IPS DF 6.9 (cell line): ENCODE measurements at regions not wholly inside any gene's neighbourhood (a gene's known extent, or its start where the extent isn't known, plus 50 kb on each side); places are given as distances from the start of the nearest gene placed in this dataset.

Experiments used
- DNase-seq: peaks from one replicate; pipeline ENCODE4 v3.0.0-alpha.2; 2013; ENCODE audit warnings: low read depth, low spot score
- H3K27ac ChIP-seq: one replicate; pipeline ENCODE4 v1.5.1; 2013; ENCODE audit warnings: low read length, control low read depth
- H3K27me3 ChIP-seq: 2 replicates; pipeline ENCODE4 v1.6.1; 2013; ENCODE audit warnings: mild to moderate bottlenecking, low read length; ENCODE audit not compliant: control insufficient read depth, insufficient read depth
- H3K36me3 ChIP-seq: 2 replicates; pipeline ENCODE4 v1.6.1; 2013; ENCODE audit warnings: low read length; ENCODE audit not compliant: control insufficient read depth, insufficient read depth
- H3K4me1 ChIP-seq: 2 replicates; pipeline ENCODE4 v1.6.1; 2013; ENCODE audit warnings: low read length; ENCODE audit not compliant: control insufficient read depth, insufficient read depth
- H3K4me3 ChIP-seq: 2 replicates; pipeline ENCODE4 v1.5.1; 2013; ENCODE audit warnings: mild to moderate bottlenecking, low read length
- H3K9me3 ChIP-seq: 2 replicates; pipeline ENCODE4 v1.6.1; 2013; ENCODE audit warnings: low read length, inconsistent platforms; ENCODE audit not compliant: control insufficient read depth, insufficient read depth
- WGBS: extraction: QIAGEN DNeasy Blood & Tissue Kit; methylation state at CpG from one replicate; pipeline ENCODE4 v1.1.7; 2013; ENCODE audit warnings: mixed read lengths, missing lambda C conversion rate; ENCODE audit not compliant: insufficient read length, insufficient coverage; 5-methylcytosine and 5-hydroxymethylcytosine counted together

- no peaks in the 10 kb centered on the region for H3K4me1 ChIP-seq
- no peaks in the 10 kb centered on the region for H3K27me3 ChIP-seq
- no peak for DNase-seq
- WGBS: no CpG with 5 or more reads among the region's 2 CpGs
- H3K36me3 ChIP-seq: no peaks in the 10 kb centered on the region
- no peak overlapping the region for H3K4me3 ChIP-seq
- H3K9me3 ChIP-seq: no peaks in the 10 kb centered on the region
- H3K27ac ChIP-seq: no peak overlapping the region
These were observed 392.5 kb upstream of the TRAM1L1 start for GRCh38 chr4:117477925-117478324.

GRCh38 chr4:117478702-117479101, 393.3 kb upstream of the TRAM1L1 start:
- H3K4me1 ChIP-seq: no peaks in the 10 kb centered on the region
- no peaks in the 10 kb centered on the region for H3K9me3 ChIP-seq
- no peaks in the 10 kb centered on the region for H3K27me3 ChIP-seq
- DNase-seq: no peak
- H3K27ac ChIP-seq: no peak overlapping the region
- no peak overlapping the region for H3K4me3 ChIP-seq
- H3K36me3 ChIP-seq: no peaks in the 10 kb centered on the region

- no peak overlapping the region for H3K27ac ChIP-seq
- H3K36me3 ChIP-seq: no peaks in the 10 kb centered on the region
- H3K4me3 ChIP-seq: no peak overlapping the region
- H3K4me1 ChIP-seq: no peaks in the 10 kb centered on the region
- no CpG with 5 or more reads among the region's 6 CpGs for WGBS
- no peaks in the 10 kb centered on the region for H3K9me3 ChIP-seq
- H3K27me3 ChIP-seq: no peaks in the 10 kb centered on the region
- no peak for DNase-seq
These were observed 394.3 kb upstream of the TRAM1L1 start for GRCh38 chr4:117479673-117480072.

- no CpG with 5 or more reads among the region's 3 CpGs for WGBS
- Histone ChIP-seq H3K27me3 (no peaks in the 10 kb centered on the region), H3K27ac (no peak overlapping the region), H3K4me1 (no peaks in the 10 kb centered on the region), H3K4me3 (no peak overlapping the region), H3K36me3 (no peaks in the 10 kb centered on the region), H3K9me3 (no peaks in the 10 kb centered on the region)
- DNase-seq: no peak
These were observed 396.4 kb upstream of the TRAM1L1 start for GRCh38 chr4:117481742-117482141.

GRCh38 chr4:117488692-117489091, 403.3 kb upstream of the TRAM1L1 start:
- H3K4me3 ChIP-seq: no peak overlapping the region
- no peaks in the 10 kb centered on the region for H3K9me3 ChIP-seq
- no peak overlapping the region for H3K27ac ChIP-seq
- no peaks in the 10 kb centered on the region for H3K36me3 ChIP-seq
- no peaks in the 10 kb centered on the region for H3K4me1 ChIP-seq
- DNase-seq: no peak
- no CpG with 5 or more reads among the region's 7 CpGs for WGBS
- H3K27me3 ChIP-seq: no peaks in the 10 kb centered on the region

- H3K4me3 ChIP-seq: no peak overlapping the region
- H3K27me3 ChIP-seq: no peaks in the 10 kb centered on the region
- H3K9me3 ChIP-seq: no peaks in the 10 kb centered on the region
- DNase-seq: no peak
- no peak overlapping the region for H3K27ac ChIP-seq
- no CpG with 5 or more reads among the region's 2 CpGs for WGBS
- no peaks in the 10 kb centered on the region for H3K36me3 ChIP-seq
- H3K4me1 ChIP-seq: no peaks in the 10 kb centered on the region
These were observed 403.7 kb upstream of the TRAM1L1 start for GRCh38 chr4:117489107-117489506.

- H3K4me3 ChIP-seq: no peak overlapping the region
- H3K9me3 ChIP-seq: no peaks in the 10 kb centered on the region
- no peaks in the 10 kb centered on the region for H3K36me3 ChIP-seq
- no peak overlapping the region for H3K27ac ChIP-seq
- no peaks in the 10 kb centered on the region for H3K4me1 ChIP-seq
- DNase-seq: no peak
- no CpG with 5 or more reads among the region's 3 CpGs for WGBS
- H3K27me3 ChIP-seq: no peaks in the 10 kb centered on the region
These were observed 406.1 kb upstream of the TRAM1L1 start for GRCh38 chr4:117491516-117491915.

- H3K4me1 ChIP-seq: no peaks in the 10 kb centered on the region
- H3K36me3 ChIP-seq: no peaks in the 10 kb centered on the region
- H3K27ac ChIP-seq: no peak overlapping the region
- no peak overlapping the region for H3K4me3 ChIP-seq
- WGBS: no CpG with 5 or more reads among the region's 1 CpG
- H3K9me3 ChIP-seq: no peaks in the 10 kb centered on the region
- no peaks in the 10 kb centered on the region for H3K27me3 ChIP-seq
- no peak for DNase-seq
These were observed 410.4 kb upstream of the TRAM1L1 start for GRCh38 chr4:117495802-117496201.

- no peaks in the 10 kb centered on the region for H3K4me1 ChIP-seq
- no peak overlapping the region for H3K4me3 ChIP-seq
- WGBS: no CpG with 5 or more reads among the region's 2 CpGs
- no peaks in the 10 kb centered on the region for H3K27me3 ChIP-seq
- no peak overlapping the region for H3K27ac ChIP-seq
- no peak for DNase-seq
- H3K36me3 ChIP-seq: no peaks in the 10 kb centered on the region
- no peaks in the 10 kb centered on the region for H3K9me3 ChIP-seq
These were observed 427.0 kb upstream of the TRAM1L1 start for GRCh38 chr4:117512414-117512813.

- H3K27me3 ChIP-seq: no peaks in the 10 kb centered on the region
- no peak overlapping the region for H3K27ac ChIP-seq
- no peaks in the 10 kb centered on the region for H3K4me1 ChIP-seq
- DNase-seq: no peak
- H3K36me3 ChIP-seq: no peaks in the 10 kb centered on the region
- no peak overlapping the region for H3K4me3 ChIP-seq
- no peaks in the 10 kb centered on the region for H3K9me3 ChIP-seq
These were observed 429.2 kb upstream of the TRAM1L1 start for GRCh38 chr4:117514391-117515175.

GRCh38 chr4:117515921-117516320, 430.5 kb upstream of the TRAM1L1 start:
- DNase-seq: no peak
- Histone ChIP-seq H3K4me1 (no peaks in the 10 kb centered on the region), H3K27ac (no peak overlapping the region), H3K36me3 (no peaks in the 10 kb centered on the region), H3K9me3 (no peaks in the 10 kb centered on the region), H3K4me3 (no peak overlapping the region), H3K27me3 (no peaks in the 10 kb centered on the region)
- WGBS: no CpG with 5 or more reads among the region's 2 CpGs
